Upper lobe of right lung (tissue), 1 donor: ENCODE measurements at regions not wholly inside any gene's neighbourhood (a gene's known extent, or its start where the extent isn't known, plus 50 kb on each side); places are given as distances from the start of the nearest gene placed in this dataset.

Experiments used
- ATAC-seq: fragments of 200-7000 bp; cut with Tn5 transposase; one replicate; pipeline ENCODE4 v1.9.1; 2020; ENCODE audit warnings: mild to moderate bottlenecking, moderate library complexity
- DNase-seq: peaks from one replicate; pipeline ENCODE4 v3.0.0-alpha.2; 2020
- H3K27ac ChIP-seq: fragments of 200-600 bp; one replicate; pipeline ENCODE4 v1.8.0; 2022
- H3K27me3 ChIP-seq: fragments of 200-600 bp; one replicate; pipeline ENCODE4 v1.8.0; 2022; ENCODE audit warnings: mild to moderate bottlenecking
- H3K36me3 ChIP-seq: fragments of 200-600 bp; one replicate; pipeline ENCODE4 v1.8.0; 2022
- H3K4me1 ChIP-seq: fragments of 200-600 bp; one replicate; pipeline ENCODE4 v1.8.0; 2022
- H3K4me3 ChIP-seq: fragments of 200-600 bp; one replicate; pipeline ENCODE4 v1.8.0; 2022; ENCODE audit warnings: mild to moderate bottlenecking
- H3K9me3 ChIP-seq: fragments of 200-600 bp; one replicate; pipeline ENCODE4 v1.8.0; 2022
- intact Hi-C: fragments of 100-400 bp; cut with DNase I; formaldehyde crosslinking; loops from one replicate; pipeline ENCODE4 v1.11.0; 2022
- TF ChIP-seq, protein P1 (sequence below): fragments of 200-600 bp; IDR thresholded peaks from one replicate; pipeline ENCODE4 v1.8.0; 2022; ENCODE audit warnings: antibody characterized with exemption
- donor health status: DM: no; HTN: yes; CAD: no; lungs with severe emphysema.

- intact Hi-C loops, result no loop called here
- no peaks in the 10 kb centered on the region for H3K27me3 ChIP-seq
- ATAC-seq (no peak), DNase-seq (no peak)
- no peak overlapping the region for H3K4me3 ChIP-seq
- no peaks in the 10 kb centered on the region for H3K9me3 ChIP-seq
- no peaks in the 10 kb centered on the region for H3K36me3 ChIP-seq
- TF ChIP-seq, protein P1, sequence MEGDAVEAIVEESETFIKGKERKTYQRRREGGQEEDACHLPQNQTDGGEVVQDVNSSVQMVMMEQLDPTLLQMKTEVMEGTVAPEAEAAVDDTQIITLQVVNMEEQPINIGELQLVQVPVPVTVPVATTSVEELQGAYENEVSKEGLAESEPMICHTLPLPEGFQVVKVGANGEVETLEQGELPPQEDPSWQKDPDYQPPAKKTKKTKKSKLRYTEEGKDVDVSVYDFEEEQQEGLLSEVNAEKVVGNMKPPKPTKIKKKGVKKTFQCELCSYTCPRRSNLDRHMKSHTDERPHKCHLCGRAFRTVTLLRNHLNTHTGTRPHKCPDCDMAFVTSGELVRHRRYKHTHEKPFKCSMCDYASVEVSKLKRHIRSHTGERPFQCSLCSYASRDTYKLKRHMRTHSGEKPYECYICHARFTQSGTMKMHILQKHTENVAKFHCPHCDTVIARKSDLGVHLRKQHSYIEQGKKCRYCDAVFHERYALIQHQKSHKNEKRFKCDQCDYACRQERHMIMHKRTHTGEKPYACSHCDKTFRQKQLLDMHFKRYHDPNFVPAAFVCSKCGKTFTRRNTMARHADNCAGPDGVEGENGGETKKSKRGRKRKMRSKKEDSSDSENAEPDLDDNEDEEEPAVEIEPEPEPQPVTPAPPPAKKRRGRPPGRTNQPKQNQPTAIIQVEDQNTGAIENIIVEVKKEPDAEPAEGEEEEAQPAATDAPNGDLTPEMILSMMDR, result no peak
- H3K27ac ChIP-seq, result no peak overlapping the region
- peaks cover 50% of the 10 kb centered on the region for H3K4me1 ChIP-seq
Observed at GRCh38 chr14:73780391-73780790, 66.2 kb upstream of the PNMA1 start.

- Histone ChIP-seq H3K4me1 (peaks cover 49% of the 10 kb centered on the region), H3K9me3 (no peaks in the 10 kb centered on the region), H3K36me3 (no peaks in the 10 kb centered on the region), H3K4me3 (no peak overlapping the region), H3K27ac (no peak overlapping the region), H3K27me3 (no peaks in the 10 kb centered on the region)
- ATAC-seq, result no peak
- DNase-seq, result no peak
- intact Hi-C loops, result no loop called here
- TF ChIP-seq, protein P1, result no peak
Observed at GRCh38 chr14:73778736-73779135, 64.6 kb upstream of the PNMA1 start.

GRCh38 chr14:73777420-73777819, 63.2 kb upstream of the PNMA1 start:
- no peaks in the 10 kb centered on the region for H3K27me3 ChIP-seq
- H3K4me1 ChIP-seq, result peaks cover 37% of the 10 kb centered on the region
- TF ChIP-seq, protein P1, result peak; percentile 12
- no peaks in the 10 kb centered on the region for H3K36me3 ChIP-seq
- no peak overlapping the region for H3K27ac ChIP-seq
- no peaks in the 10 kb centered on the region for H3K9me3 ChIP-seq
- H3K4me3 ChIP-seq, result no peak overlapping the region
- intact Hi-C loops, result no loop called here
- DNase-seq (no peak), ATAC-seq (peak; percentile 76)

DNA sequence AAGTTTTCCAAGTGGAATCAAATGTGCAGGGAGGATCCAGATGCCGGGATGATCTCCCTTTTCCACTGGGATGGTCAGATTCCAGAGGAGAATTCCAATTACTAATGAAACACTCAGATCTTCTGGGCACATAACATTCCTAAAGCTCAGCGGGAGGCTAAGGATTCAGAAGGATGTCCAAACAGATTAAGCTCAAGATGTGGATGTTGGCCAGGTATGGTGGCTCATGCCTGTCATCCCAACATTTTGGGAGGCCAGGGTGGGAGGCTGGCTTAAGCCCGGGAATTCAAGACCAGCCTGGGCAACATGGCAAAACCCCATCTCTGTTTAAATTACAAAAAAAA, 62.0 kb upstream of the PNMA1 start:
- DNase-seq (no peak), ATAC-seq (no peak)
- Histone ChIP-seq H3K27me3 (no peaks in the 10 kb centered on the region), H3K9me3 (no peaks in the 10 kb centered on the region), H3K36me3 (no peaks in the 10 kb centered on the region), H3K4me3 (no peak overlapping the region), H3K27ac (no peak overlapping the region), H3K4me1 (peaks cover 48% of the 10 kb centered on the region)
- TF ChIP-seq, protein P1, result no peak
- intact Hi-C loops, result no loop called here

GRCh38 chr14:73775339-73776193, 61.4 kb upstream of the PNMA1 start:
- H3K27ac ChIP-seq, result peak overlapping the region; percentile 32
- no peak for DNase-seq
- H3K4me3 ChIP-seq, result no peak overlapping the region
- H3K9me3 ChIP-seq, result no peaks in the 10 kb centered on the region
- no peaks in the 10 kb centered on the region for H3K36me3 ChIP-seq
- no peak for ATAC-seq
- TF ChIP-seq, protein P1, result no peak
- peaks cover 54% of the 10 kb centered on the region for H3K4me1 ChIP-seq
- intact Hi-C loops, result no loop called here
- no peaks in the 10 kb centered on the region for H3K27me3 ChIP-seq

GRCh38 chr14:73774671-73775070, 60.5 kb upstream of the PNMA1 start:
- Histone ChIP-seq H3K27me3 (no peaks in the 10 kb centered on the region), H3K4me3 (no peak overlapping the region), H3K9me3 (no peaks in the 10 kb centered on the region), H3K36me3 (no peaks in the 10 kb centered on the region), H3K27ac (peak overlapping the region; percentile 32), H3K4me1 (peaks cover 63% of the 10 kb centered on the region)
- intact Hi-C loops, result no loop called here
- TF ChIP-seq, protein P1, result no peak
- ATAC-seq (no peak), DNase-seq (no peak)
